ENCODE measurements at regions not wholly inside any gene's neighbourhood (a gene's known extent, or its start where the extent isn't known, plus 50 kb on each side); places are given as distances from the start of the nearest gene placed in this dataset.

- FAIRE-seq: no peak
These were observed 279.8 kb upstream of the SEMA6D start for GRCh38 chr15:47437491-47437890.

- no peak for FAIRE-seq
These were observed 277.9 kb upstream of the SEMA6D start for GRCh38 chr15:47439146-47440111.

GRCh38 chr15:47442371-47442770 is 274.9 kb upstream of the SEMA6D start:
- no peak for FAIRE-seq

- FAIRE-seq: no peak
These were observed 273.5 kb upstream of the SEMA6D start for GRCh38 chr15:47443839-47444238.

GRCh38 chr15:47445723-47446392 is 271.4 kb upstream of the SEMA6D start:
- FAIRE-seq: no peak

GRCh38 chr15:47460795-47461573 is 256.3 kb upstream of the SEMA6D start:
- no peak for FAIRE-seq

GRCh38 chr15:47461652-47462141 is 255.6 kb upstream of the SEMA6D start:
- no peak for FAIRE-seq

- FAIRE-seq: no peak
These were observed 250.9 kb upstream of the SEMA6D start for GRCh38 chr15:47466357-47466756.

- FAIRE-seq: no peak
These were observed 246.3 kb upstream of the SEMA6D start for GRCh38 chr15:47470983-47471382.

- no peak for FAIRE-seq
These were observed 244.1 kb upstream of the SEMA6D start for GRCh38 chr15:47473106-47473725.

GRCh38 chr15:47473832-47474231 is 243.5 kb upstream of the SEMA6D start:
- no peak for FAIRE-seq

GRCh38 chr15:47475336-47475735 is 242.0 kb upstream of the SEMA6D start:
- FAIRE-seq: no peak

GRCh38 chr15:47477341-47477740 is 240.0 kb upstream of the SEMA6D start:
- FAIRE-seq: no peak

- no peak for FAIRE-seq
These were observed 233.2 kb upstream of the SEMA6D start for GRCh38 chr15:47484059-47484458.

- no peak for FAIRE-seq
These were observed 232.3 kb upstream of the SEMA6D start for GRCh38 chr15:47484997-47485396.

- FAIRE-seq: no peak
These were observed 231.9 kb upstream of the SEMA6D start for GRCh38 chr15:47485419-47485818.

- FAIRE-seq: no peak
These were observed 231.3 kb upstream of the SEMA6D start for GRCh38 chr15:47486040-47486439.

- no peak for FAIRE-seq
These were observed 225.1 kb upstream of the SEMA6D start for GRCh38 chr15:47492195-47492594.

- no peak for FAIRE-seq
These were observed 223.7 kb upstream of the SEMA6D start for GRCh38 chr15:47493357-47494247.

GRCh38 chr15:47496343-47497185 is 220.7 kb upstream of the SEMA6D start:
- no peak for FAIRE-seq

GRCh38 chr15:47500842-47501241 is 216.5 kb upstream of the SEMA6D start:
- no peak for FAIRE-seq

Data from G401.6 (cell line).